B cell (primary cell): ENCODE measurements at regions not wholly inside any gene's neighbourhood (a gene's known extent, or its start where the extent isn't known, plus 50 kb on each side); places are given as distances from the start of the nearest gene placed in this dataset.

Experiments
- ATAC-seq: fragments of 200-7000 bp; cut with Tn5 transposase; one replicate; pipeline ENCODE4 v1.10.0; 2021; ENCODE audit warnings: low read depth, mild to moderate bottlenecking, moderate number of reproducible peaks, moderate library complexity
- CTCF ChIA-PET: fragments of 350-600 bp; sonication (Branson Sonifier 250); formaldehyde crosslinking; loops from one replicate; lab custom pipeline; 2021; ENCODE audit warnings: antibody characterized with exemption, inconsistent platforms; lab: Charles Lee
- POLR2A ChIA-PET: fragments of 350-600 bp; sonication (Branson Sonifier 250); formaldehyde crosslinking; loops from one replicate; lab custom pipeline; 2021; ENCODE audit warnings: antibody characterized with exemption; lab: Charles Lee
- DNase-seq: peaks from one replicate; pipeline ENCODE4 v3.0.0; 2013
- H2AFZ ChIP-seq: 2 replicates; pipeline ENCODE4 v1.6.1; 2012; ENCODE audit warnings: mild to moderate bottlenecking, low read depth, low read length; ENCODE audit not compliant: insufficient read depth, poor library complexity, severe bottlenecking
- H3K27ac ChIP-seq, 2 donors: 1 replicate in 1 of 2; 2 replicates in 1 of 2; pipeline ENCODE4 v1.5.1; 2012 to 2013; ENCODE audit warnings: low read length in 2 of 2, mild to moderate bottlenecking in 2 of 2, moderate library complexity in 1 of 2
- H3K27me3 ChIP-seq, 4 experiments: fragments of 200-600 bp in 1 of 4; sonication (generic) in 1 of 4; replicated peaks in 1 of 4; 1 replicate in 2 of 4; 2 replicates in 2 of 4; pipeline versions ENCODE4 v1.6.1 to v1.7.0; 2013 to 2016; ENCODE audit warnings: low read length in 3 of 4, mild to moderate bottlenecking in 2 of 4, mixed read lengths in 1 of 4, moderate library complexity in 1 of 4; ENCODE audit not compliant: insufficient read depth in 4 of 4, control insufficient read depth in 3 of 4; ENCODE audit errors: control extremely low read depth in 1 of 4
- H3K36me3 ChIP-seq, 2 experiments: replicated peaks in 1 of 2; 1 replicate in 1 of 2; 2 replicates in 1 of 2; pipeline versions ENCODE4 v1.6.1 to v1.7.1; 2013; ENCODE audit warnings: low read length in 1 of 2; ENCODE audit not compliant: insufficient read depth in 2 of 2, control insufficient read depth in 1 of 2; ENCODE audit errors: control extremely low read depth in 1 of 2, extremely low read depth in 1 of 2
- H3K4me1 ChIP-seq, 2 donors: fragments of 200-600 bp in 1 of 2; sonication (generic) in 1 of 2; 1 replicate in 1 of 2; 2 replicates in 1 of 2; pipeline versions ENCODE4 v1.5.1 to v1.6.1; 2013 to 2017; ENCODE audit warnings: low read length in 2 of 2; ENCODE audit not compliant: control insufficient read depth in 2 of 2, insufficient read depth in 2 of 2
- H3K4me2 ChIP-seq: replicated peaks from 2 replicates; pipeline ENCODE3; 2012; ENCODE audit warnings: mild to moderate bottlenecking, low read depth, low read length; ENCODE audit not compliant: poor library complexity, severe bottlenecking
- H3K4me3 ChIP-seq, 5 experiments: fragments of 200-600 bp in 1 of 5; sonication (generic) in 1 of 5; 1 replicate in 3 of 5; 2 replicates in 2 of 5; pipeline versions ENCODE4 v1.5.1 to v1.7.0; 2011 to 2016; ENCODE audit warnings: low read length in 4 of 5, mild to moderate bottlenecking in 4 of 5, low read depth in 2 of 5, control low read depth in 1 of 5, moderate library complexity in 1 of 5; ENCODE audit not compliant: insufficient read depth in 1 of 5; ENCODE audit errors: control extremely low read depth in 1 of 5, extremely low read depth in 1 of 5
- H3K79me2 ChIP-seq: fragments of 200-600 bp; sonication (generic); one replicate; pipeline ENCODE4 v1.6.0; 2016; ENCODE audit warnings: low read length; ENCODE audit not compliant: control insufficient read depth, insufficient read depth
- H3K9ac ChIP-seq: fragments of 200-600 bp; sonication (generic); 2 replicates; pipeline ENCODE4 v1.6.1; 2017; ENCODE audit warnings: mild to moderate bottlenecking, low read length, moderate library complexity
- H3K9me3 ChIP-seq, 3 donors: one replicate each; pipeline versions ENCODE4 v1.6.1 to v1.7.1; 2013; ENCODE audit warnings: low read length in 2 of 3; ENCODE audit not compliant: control insufficient read depth in 2 of 3, insufficient read depth in 1 of 3; ENCODE audit errors: control extremely low read depth in 1 of 3
- H4K20me1 ChIP-seq: 2 replicates; pipeline ENCODE4 v1.6.0; 2012; ENCODE audit warnings: mild to moderate bottlenecking, low read length; ENCODE audit not compliant: insufficient read depth, control insufficient read depth, poor library complexity, severe bottlenecking
- H3K27ac Mint-ChIP-seq: one replicate; pipeline ENCODE4 v1.8.0; 2021; ENCODE audit warnings: mixed read lengths
- H3K27me3 Mint-ChIP-seq: one replicate; pipeline ENCODE4 v1.8.0; 2021; ENCODE audit warnings: mixed read lengths
- H3K4me1 Mint-ChIP-seq: one replicate; pipeline ENCODE4 v1.8.0; 2021; ENCODE audit warnings: mixed read lengths
- H3K4me3 Mint-ChIP-seq: one replicate; pipeline ENCODE4 v1.8.0; 2021; ENCODE audit warnings: mixed read lengths
- H3K9me3 Mint-ChIP-seq: one replicate; pipeline ENCODE4 v1.8.0; 2022; ENCODE audit warnings: mixed read lengths; ENCODE audit not compliant: insufficient read depth
- CTCF ChIP-seq: fragments of 200-600 bp; IDR thresholded peaks from one replicate; pipeline ENCODE4 v1.8.0; 2022; ENCODE audit warnings: antibody characterized with exemption, mild to moderate bottlenecking
- EZH2 ChIP-seq: IDR thresholded peaks from 2 replicates; pipeline ENCODE4 v1.6.1; 2012; ENCODE audit warnings: borderline replicate concordance, low read depth, mild to moderate bottlenecking, moderate library complexity, low read length; ENCODE audit not compliant: insufficient read depth, poor library complexity, severe bottlenecking
- WGBS: methylation state at CpG from one replicate; pipeline ENCODE4 v1.1.5; 2013; ENCODE audit warnings: missing lambda C conversion rate; ENCODE audit not compliant: insufficient coverage; 5-methylcytosine and 5-hydroxymethylcytosine counted together
- intact Hi-C: fragments of 100-400 bp; cut with micrococcal nuclease; formaldehyde crosslinking; loops from one replicate; pipeline ENCODE4 v1.10.0; 2022

- intact Hi-C loops = no loop called here
- 9% methylated on average over 25 of the region's 44 CpGs for WGBS
- no peaks in the 10 kb centered on the region for H3K36me3 ChIP-seq
- CTCF ChIA-PET = interaction anchor here (1.6 to 2.3 kb wide), 3 partner anchors 11 to 126 kb away, joined by 3 to 8 read pairs (median 6); partner anchors contain the start of gene TNRC6C
- H3K27ac Mint-ChIP-seq = peak overlapping the region; percentile 77
- peak overlapping the region; percentile 70 for H3K9ac ChIP-seq
- peak overlapping the region; percentile 81 for H3K4me3 Mint-ChIP-seq
- peak overlapping the region; percentile 95 for H3K4me2 ChIP-seq
- DNase-seq (peak; percentile 93), ATAC-seq (peak; percentile 92)
- peaks cover 59% of the 10 kb centered on the region for H3K4me1 Mint-ChIP-seq
- peaks cover 54 to 60% of the 10 kb centered on the region in 2 donors for H3K4me1 ChIP-seq
- H3K9me3 Mint-ChIP-seq = no peaks in the 10 kb centered on the region
- peaks cover 0 to 39% (median 20%) of the 10 kb centered on the region in 4 experiments for H3K27me3 ChIP-seq
- H3K4me3 ChIP-seq = peak overlapping the region; percentile 37 to 70 (median 58)
- peak overlapping the region; percentile 9 to 46 for H3K27ac ChIP-seq
- H3K9me3 ChIP-seq = peaks cover 0 to 17% (median 0%) of the 10 kb centered on the region in 3 donors
- H3K27me3 Mint-ChIP-seq = peaks cover 17% of the 10 kb centered on the region
- H2AFZ ChIP-seq = peak overlapping the region; percentile 49
- H3K79me2 ChIP-seq = no peaks in the 10 kb centered on the region
- POLR2A ChIA-PET = interaction anchor here (1.0 to 3.5 kb wide), 3 partner anchors 35 to 71 kb away, joined by 3 to 20 read pairs (median 3); partner anchors contain the start of gene TNRC6C
- peaks cover 5% of the 10 kb centered on the region for H4K20me1 ChIP-seq
- TF ChIP-seq EZH2 (no peak), CTCF (no peak)
Measured at GRCh38 chr17:77887464-77888241, 70.8 kb upstream of the TNRC6C start.
